ENCODE measurements at regions not wholly inside any gene's neighbourhood (a gene's known extent, or its start where the extent isn't known, plus 50 kb on each side); places are given as distances from the start of the nearest gene placed in this dataset.
"Not testable (repeated sequence)": the region's sequence is repeated elsewhere in the genome, so short reads cannot be mapped to it uniquely, and the experiment has no call there.

DNA sequence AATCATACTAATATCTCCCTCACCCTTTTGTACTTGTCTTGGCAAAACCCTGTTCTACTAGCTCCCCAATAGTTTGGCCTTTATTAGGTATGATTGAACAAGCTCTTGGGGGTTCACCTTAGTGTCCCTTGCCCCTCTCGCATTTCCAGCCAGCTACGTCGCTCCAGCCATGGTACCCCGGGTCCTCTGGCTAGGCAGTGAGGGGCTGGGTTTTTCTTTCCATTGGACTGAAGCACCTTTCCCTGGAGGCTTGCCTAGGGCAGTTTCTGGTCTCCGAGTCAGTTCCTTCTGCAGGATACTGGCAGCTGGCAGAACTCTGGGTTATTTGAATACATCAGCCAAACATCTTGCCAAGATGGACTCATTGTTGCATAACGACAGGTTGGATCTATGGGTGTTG is 76.3 kb upstream of the NBPF19 start:
- TF ChIP-seq, protein P1, sequence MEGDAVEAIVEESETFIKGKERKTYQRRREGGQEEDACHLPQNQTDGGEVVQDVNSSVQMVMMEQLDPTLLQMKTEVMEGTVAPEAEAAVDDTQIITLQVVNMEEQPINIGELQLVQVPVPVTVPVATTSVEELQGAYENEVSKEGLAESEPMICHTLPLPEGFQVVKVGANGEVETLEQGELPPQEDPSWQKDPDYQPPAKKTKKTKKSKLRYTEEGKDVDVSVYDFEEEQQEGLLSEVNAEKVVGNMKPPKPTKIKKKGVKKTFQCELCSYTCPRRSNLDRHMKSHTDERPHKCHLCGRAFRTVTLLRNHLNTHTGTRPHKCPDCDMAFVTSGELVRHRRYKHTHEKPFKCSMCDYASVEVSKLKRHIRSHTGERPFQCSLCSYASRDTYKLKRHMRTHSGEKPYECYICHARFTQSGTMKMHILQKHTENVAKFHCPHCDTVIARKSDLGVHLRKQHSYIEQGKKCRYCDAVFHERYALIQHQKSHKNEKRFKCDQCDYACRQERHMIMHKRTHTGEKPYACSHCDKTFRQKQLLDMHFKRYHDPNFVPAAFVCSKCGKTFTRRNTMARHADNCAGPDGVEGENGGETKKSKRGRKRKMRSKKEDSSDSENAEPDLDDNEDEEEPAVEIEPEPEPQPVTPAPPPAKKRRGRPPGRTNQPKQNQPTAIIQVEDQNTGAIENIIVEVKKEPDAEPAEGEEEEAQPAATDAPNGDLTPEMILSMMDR (IDR thresholded peaks at IDR 0.05): not testable (repeated sequence)
- not testable (repeated sequence) for TF ChIP-seq POLR2A (IDR thresholded peaks at IDR 0.05)
